HepG2 (cell line): ENCODE measurements at regions not wholly inside any gene's neighbourhood (a gene's known extent, or its start where the extent isn't known, plus 50 kb on each side); places are given as distances from the start of the nearest gene placed in this dataset.

Experiments used
- ATAC-seq: fragments of 200-7000 bp; cut with Tn5 transposase; 3 replicates; pipeline ENCODE4 v1.9.1; 2020; ENCODE audit warnings: mild to moderate bottlenecking, moderate library complexity
- BruUV-seq: library from RNA; stranded (reverse); fragments of 400-500 nt; replicated peaks from 2 replicates; lab custom pipeline; 2021; lab: Mats Ljungman, UMichigan
- CTCF ChIA-PET: fragments of 300-600 bp; formaldehyde crosslinking; extraction: SDS; loops from one replicate; lab custom pipeline; 2021; ENCODE audit warnings: low total read pairs, inconsistent platforms, low intra/inter-chr PET ratio; lab: Yijun Ruan, JAX
- POLR2A ChIA-PET: fragments of 350-600 bp; sonication (Branson Sonifier 250); formaldehyde crosslinking; loops from one replicate; lab custom pipeline; 2020; ENCODE audit warnings: antibody characterized with exemption, inconsistent platforms; lab: Yijun Ruan, JAX
- DNase-seq: peaks from one replicate; pipeline ENCODE4 v3.0.0-alpha.2; 2015; ENCODE audit warnings: low spot score
- FAIRE-seq: peaks from 3 replicates; lab custom pipeline; 2011; peaks lifted over from hg19 to GRCh38; lab: Jason Lieb, UNC
- H2AFZ ChIP-seq: one replicate; pipeline ENCODE4 v1.6.1; 2011; ENCODE audit warnings: low read length, inconsistent platforms
- H3K27ac ChIP-seq: fragments of 300-600 bp; 3 replicates; pipeline ENCODE4 v1.8.0; 2011; ENCODE audit warnings: mixed run types, mild to moderate bottlenecking, mixed read lengths, low read length, inconsistent platforms; ENCODE audit not compliant: insufficient read depth; ENCODE audit errors: extremely low read length
- H3K27me3 ChIP-seq, 2 experiments: fragments of 200-600 bp in 1 of 2; 2 replicates in 1 of 2; 3 replicates in 1 of 2; pipeline versions ENCODE4 v1.6.0 to v1.8.0; 2011; ENCODE audit warnings: low read length in 2 of 2, mild to moderate bottlenecking in 2 of 2, moderate library complexity in 2 of 2, inconsistent platforms in 1 of 2; ENCODE audit not compliant: insufficient read depth in 2 of 2, control insufficient read depth in 1 of 2
- H3K36me3 ChIP-seq, 2 experiments: fragments of 200-600 bp in 1 of 2; replicated peaks in 1 of 2; 2 replicates in 1 of 2; 3 replicates in 1 of 2; pipeline versions ENCODE4 v1.5.1 to v1.8.0; 2011; ENCODE audit warnings: low read length in 2 of 2, inconsistent platforms in 1 of 2; ENCODE audit not compliant: insufficient read depth in 2 of 2, control insufficient read depth in 1 of 2
- H3K4me1 ChIP-seq: 2 replicates; pipeline ENCODE4 v1.5.1; 2012; ENCODE audit warnings: low read length, inconsistent platforms; ENCODE audit not compliant: insufficient read depth
- H3K4me2 ChIP-seq: 2 replicates; pipeline ENCODE4 v1.6.0; 2011; ENCODE audit warnings: low read depth, low read length, inconsistent platforms
- H3K4me3 ChIP-seq, 3 experiments: fragments of 200-600 bp in 1 of 3; sonication (generic), shearing (Covaris generic) in 1 of 3; replicated peaks in 1 of 3; 2 replicates each; pipeline ENCODE4 v1.5.1; 2011 to 2016; ENCODE audit warnings: low read length in 3 of 3, inconsistent platforms in 2 of 3, low read depth in 2 of 3, mild to moderate bottlenecking in 2 of 3, control low read depth in 1 of 3, mixed read lengths in 1 of 3; ENCODE audit not compliant: insufficient read depth in 1 of 3
- H3K79me2 ChIP-seq: one replicate; pipeline ENCODE4 v1.6.1; 2011; ENCODE audit warnings: low read length, inconsistent platforms; ENCODE audit not compliant: insufficient read depth
- H3K9ac ChIP-seq: 2 replicates; pipeline ENCODE4 v1.6.0; 2011; ENCODE audit warnings: mild to moderate bottlenecking, low read depth, low read length, inconsistent platforms; ENCODE audit not compliant: insufficient read depth
- H3K9me3 ChIP-seq: 2 replicates; pipeline ENCODE4 v1.5.1; 2012; ENCODE audit warnings: mild to moderate bottlenecking, low read length
- H4K20me1 ChIP-seq: 2 replicates; pipeline ENCODE4 v1.6.0; 2011; ENCODE audit warnings: inconsistent platforms, mild to moderate bottlenecking, low read length, moderate library complexity; ENCODE audit not compliant: insufficient read depth
- CCDC6 ChIP-seq: sonication (generic); formaldehyde crosslinking; IDR thresholded peaks from 2 replicates; pipeline ENCODE4 v1.8.1; 2022; ENCODE audit warnings: mild to moderate bottlenecking, missing genetic modification reagents, moderate library complexity
- CEBPB ChIP-seq: IDR thresholded peaks from 2 replicates; pipeline ENCODE4 v1.6.1; 2011; ENCODE audit warnings: low read depth, low read length, improper control_type of control experiment, borderline replicate concordance
- ELF4 ChIP-seq: sonication (generic); formaldehyde crosslinking; IDR thresholded peaks from 2 replicates; pipeline ENCODE4 v1.5.0; 2020; ENCODE audit warnings: missing genetic modification reagents, mild to moderate bottlenecking, moderate library complexity, borderline replicate concordance
- HHEX ChIP-seq: IDR thresholded peaks from 2 replicates; pipeline ENCODE4 v1.6.1; 2016; ENCODE audit warnings: control low read depth
- MYPOP ChIP-seq: sonication (generic); formaldehyde crosslinking; IDR thresholded peaks from 2 replicates; pipeline ENCODE4 v1.8.1; 2023; ENCODE audit warnings: mild to moderate bottlenecking, moderate library complexity, missing genetic modification reagents
- NR0B2 ChIP-seq: sonication (generic); formaldehyde crosslinking; IDR thresholded peaks from 2 replicates; pipeline ENCODE4 v1.4.0; 2020; ENCODE audit warnings: mild to moderate bottlenecking, missing genetic modification reagents
- PATZ1 ChIP-seq: sonication (generic); formaldehyde crosslinking; IDR thresholded peaks from 2 replicates; pipeline ENCODE4 v1.4.0; 2020; ENCODE audit warnings: missing genetic modification reagents
- PTBP1 ChIP-seq: fragments of 200-400 bp; formaldehyde crosslinking; IDR thresholded peaks from 2 replicates; pipeline ENCODE4 v1.6.1; 2018; ENCODE audit warnings: low read length, low read depth; ENCODE audit not compliant: poor library complexity, severe bottlenecking
- REXO4 ChIP-seq: sonication (generic); formaldehyde crosslinking; IDR thresholded peaks from 2 replicates; pipeline ENCODE4 v1.8.0; 2022; ENCODE audit warnings: missing genetic modification reagents, mild to moderate bottlenecking, borderline replicate concordance
- SMAD3 ChIP-seq: sonication (generic); formaldehyde crosslinking; IDR thresholded peaks from 2 replicates; pipeline ENCODE4 v1.4.0; 2020; ENCODE audit warnings: missing genetic modification reagents
- STAT5B ChIP-seq: sonication (generic); formaldehyde crosslinking; IDR thresholded peaks from 2 replicates; pipeline ENCODE4 v1.4.0; 2020; ENCODE audit warnings: missing genetic modification reagents
- TARDBP ChIP-seq: sonication (generic); formaldehyde crosslinking; IDR thresholded peaks from 2 replicates; pipeline ENCODE4 v1.8.0; 2022; ENCODE audit warnings: mild to moderate bottlenecking, missing genetic modification reagents
- TEAD3 ChIP-seq: optimal IDR thresholded peaks from 2 replicates; pipeline ENCODE3; 2016; ENCODE audit warnings: borderline replicate concordance
- ZFP37 ChIP-seq: sonication (generic); formaldehyde crosslinking; IDR thresholded peaks from 2 replicates; pipeline ENCODE4 v1.4.0; 2020; ENCODE audit warnings: missing genetic modification reagents, borderline replicate concordance
- ZNF234 ChIP-seq: sonication (generic); formaldehyde crosslinking; conservative IDR thresholded peaks from 2 replicates; pipeline ENCODE4 v1.5.1; 2020; ENCODE audit warnings: mild to moderate bottlenecking, missing genetic modification reagents
- ZNF557 ChIP-seq: sonication (generic); formaldehyde crosslinking; IDR thresholded peaks from 2 replicates; pipeline ENCODE4 v1.4.0; 2020; ENCODE audit warnings: missing genetic modification reagents
- ZNF629 ChIP-seq: sonication (generic); formaldehyde crosslinking; conservative IDR thresholded peaks from 2 replicates; pipeline ENCODE4 v1.5.0; 2020; ENCODE audit warnings: missing genetic modification reagents
- ZNF766 ChIP-seq: sonication (generic); formaldehyde crosslinking; IDR thresholded peaks from 2 replicates; pipeline ENCODE4 v1.5.0; 2020; ENCODE audit warnings: missing genetic modification reagents, borderline replicate concordance
- ZSCAN29 ChIP-seq: sonication (generic); formaldehyde crosslinking; conservative IDR thresholded peaks from 2 replicates; pipeline ENCODE4 v1.4.0; 2020; ENCODE audit warnings: mild to moderate bottlenecking, missing genetic modification reagents
- WGBS: methylation state at CpG from one replicate; pipeline ENCODE4 v1.1.6; 2017; ENCODE audit warnings: low lambda C conversion rate; 5-methylcytosine and 5-hydroxymethylcytosine counted together
- in situ Hi-C: cut with HindIII; loops from 2 replicates; pipeline ENCODE4 v1.10.0; 2017; ENCODE audit warnings: low pct_unique_long_range_greater_than_20kb; ENCODE audit not compliant: extremely low pct_ligation_motif_present
- intact Hi-C: fragments of 100-400 bp; cut with micrococcal nuclease; formaldehyde crosslinking; loops from one replicate; pipeline ENCODE4 v1.10.0; 2022; ENCODE audit not compliant: unreplicated experiment

GRCh38 chr6:123745895-123746294, 57.8 kb upstream of the NKAIN2 start:
- POLR2A ChIA-PET, result no interaction called here
- intact Hi-C loops, result no loop called here
- no peaks in the 10 kb centered on the region for H3K36me3 ChIP-seq
- no peaks in the 10 kb centered on the region for H3K79me2 ChIP-seq
- H3K27ac ChIP-seq, result no peak overlapping the region
- ATAC-seq, result no peak
- in situ Hi-C loops, result no loop called here
- no peak overlapping the region for H3K4me3 ChIP-seq
- no peaks in the 10 kb centered on the region for H3K9me3 ChIP-seq
- WGBS, result 30% methylated on average over 2 of the region's 2 CpGs
- BruUV-seq, result no TSS peak
- TF ChIP-seq PATZ1 (CRISPR knock-in tag) (no peak), NR0B2 (CRISPR knock-in tag) (no peak), ZNF234 (CRISPR knock-in tag) (no peak), ZNF557 (CRISPR knock-in tag) (no peak), CEBPB (no peak), ZNF629 (CRISPR knock-in tag) (no peak), REXO4 (CRISPR knock-in tag) (no peak), CCDC6 (CRISPR knock-in tag) (no peak), ELF4 (no peak), ZFP37 (CRISPR knock-in tag) (no peak), ZSCAN29 (CRISPR knock-in tag) (no peak), ZNF766 (CRISPR knock-in tag) (no peak), TARDBP (CRISPR knock-in tag) (no peak), SMAD3 (CRISPR knock-in tag) (no peak), HHEX (CRISPR knock-in tag) (no peak), STAT5B (no peak), TEAD3 (CRISPR knock-in tag) (no peak), PTBP1 (no peak), MYPOP (no peak)
- TF ChIP-seq, all 625 proteins: peak for 0
- no peaks in the 10 kb centered on the region for H3K4me1 ChIP-seq
- DNase-seq (no peak), FAIRE-seq (no peak)
- CTCF ChIA-PET, result no interaction called here
- H3K27me3 ChIP-seq, result no peaks in the 10 kb centered on the region
- no peaks in the 10 kb centered on the region for H4K20me1 ChIP-seq
- no peak overlapping the region for H3K9ac ChIP-seq
- no peak overlapping the region for H2AFZ ChIP-seq
- no peak overlapping the region for H3K4me2 ChIP-seq
